GM18498 (cell line): ENCODE measurements at regions not wholly inside any gene's neighbourhood (a gene's known extent, or its start where the extent isn't known, plus 50 kb on each side); places are given as distances from the start of the nearest gene placed in this dataset.
"Not testable (repeated sequence)": the region's sequence is repeated elsewhere in the genome, so short reads cannot be mapped to it uniquely, and the experiment has no call there.

Source experiments
- ATAC-seq: cut with Tn5 transposase; IDR thresholded peaks from one replicate; pipeline ENCODE4 v1.9.1; 2021; ENCODE audit warnings: mild to moderate bottlenecking, moderate library complexity; ENCODE audit not compliant: unreplicated experiment

- no peak for ATAC-seq
Observed at GRCh38 chr3:154904328-154904727, 175.8 kb upstream of the MME start.

GRCh38 chr3:154902495-154902894, 177.6 kb upstream of the MME start:
- not testable (repeated sequence) for ATAC-seq

GRCh38 chr3:154901278-154901677, 178.8 kb upstream of the MME start:
- ATAC-seq = no peak

DNA sequence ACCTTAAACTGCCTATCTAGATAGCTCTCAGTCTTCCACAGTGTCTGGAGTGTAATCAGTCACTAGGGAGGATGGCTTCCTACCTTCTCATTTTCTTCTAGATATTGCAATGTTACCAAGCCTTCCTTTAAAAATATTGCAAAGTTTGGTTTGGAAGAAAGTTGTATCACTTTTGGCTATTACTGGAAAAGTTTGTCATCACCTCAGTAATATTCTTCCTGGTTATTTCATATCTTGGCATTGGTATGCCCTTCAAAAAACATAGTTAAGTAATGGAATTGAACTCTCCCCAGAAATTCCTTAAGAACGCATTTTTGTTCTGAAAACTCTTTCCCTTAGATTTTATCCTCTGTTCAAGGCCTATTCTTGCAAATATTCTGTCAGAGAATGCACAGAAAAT, 179.3 kb upstream of the MME start:
- no peak for ATAC-seq

DNA sequence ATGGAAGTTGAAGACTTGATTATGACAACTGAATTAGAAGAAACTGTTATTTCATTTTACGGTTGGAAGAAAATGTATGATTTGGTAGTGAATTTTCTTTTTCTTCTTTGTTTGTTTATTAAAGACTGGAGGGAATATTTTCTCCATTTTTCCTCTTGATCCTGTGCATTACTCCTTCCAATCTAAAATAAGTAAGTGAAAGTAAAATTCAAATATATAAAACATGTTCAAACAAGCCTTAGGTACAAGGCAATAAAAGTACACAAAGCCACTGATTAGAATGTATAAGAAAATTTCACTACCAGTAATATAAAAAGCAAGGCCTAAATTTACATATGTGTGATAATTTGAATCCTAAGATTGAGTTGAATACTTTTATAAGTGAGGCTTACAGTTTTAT, 181.2 kb upstream of the MME start:
- no peak for ATAC-seq

- ATAC-seq = no peak
Observed at GRCh38 chr3:154898443-154898842, 181.7 kb upstream of the MME start.

- no peak for ATAC-seq
Observed at GRCh38 chr3:154893813-154894212, 186.3 kb upstream of the MME start.

- no peak for ATAC-seq
Observed at GRCh38 chr3:154889227-154889634, 190.9 kb upstream of the MME start.

- ATAC-seq = no peak
Observed at GRCh38 chr3:154887869-154888268, 192.2 kb upstream of the MME start.

- no peak for ATAC-seq
Observed at GRCh38 chr3:154886437-154886836, 193.7 kb upstream of the MME start.

- ATAC-seq = no peak
Observed at GRCh38 chr3:154885418-154885817, 194.7 kb upstream of the MME start.

DNA sequence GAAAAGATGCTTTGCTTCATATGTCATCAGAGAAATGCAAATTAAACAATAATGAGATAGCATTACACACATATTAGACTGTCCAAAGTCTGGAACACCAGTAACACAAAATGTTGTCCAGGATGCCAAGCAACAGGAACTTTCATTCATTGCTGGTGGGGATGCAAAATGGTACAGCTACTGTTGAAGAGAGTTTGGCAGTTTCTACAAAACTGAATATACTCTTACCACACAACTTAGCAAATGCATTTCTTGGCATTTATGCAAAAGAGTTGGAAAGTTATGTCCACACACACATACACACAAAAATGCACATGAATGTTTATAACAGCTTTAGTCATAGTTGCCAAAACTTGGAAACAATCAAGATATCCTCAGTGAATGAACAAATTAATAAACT, 195.2 kb upstream of the MME start:
- no peak for ATAC-seq

GRCh38 chr3:154875142-154875541, 205.0 kb upstream of the MME start:
- no peak for ATAC-seq

- no peak for ATAC-seq
Observed at GRCh38 chr3:154872696-154873095, 207.4 kb upstream of the MME start.

DNA sequence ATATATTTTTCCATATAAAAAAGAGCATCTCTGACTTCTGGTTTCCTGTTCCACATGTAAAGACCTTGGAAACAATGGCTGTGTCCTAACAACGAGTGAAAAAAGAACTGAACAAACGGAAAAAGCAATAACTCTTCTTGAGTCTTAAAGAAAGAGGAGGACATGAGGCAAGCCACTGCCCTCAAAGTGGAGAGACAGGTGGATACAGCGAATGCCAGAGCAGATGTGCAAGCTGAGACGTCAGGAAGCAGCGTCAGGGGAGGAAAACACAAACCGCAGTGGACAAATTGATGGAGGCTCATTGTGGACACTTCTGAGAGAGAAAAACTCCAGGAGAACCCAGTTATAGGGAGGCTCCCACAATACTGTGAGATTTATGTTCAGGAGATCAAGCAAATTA, 208.0 kb upstream of the MME start:
- no peak for ATAC-seq

DNA sequence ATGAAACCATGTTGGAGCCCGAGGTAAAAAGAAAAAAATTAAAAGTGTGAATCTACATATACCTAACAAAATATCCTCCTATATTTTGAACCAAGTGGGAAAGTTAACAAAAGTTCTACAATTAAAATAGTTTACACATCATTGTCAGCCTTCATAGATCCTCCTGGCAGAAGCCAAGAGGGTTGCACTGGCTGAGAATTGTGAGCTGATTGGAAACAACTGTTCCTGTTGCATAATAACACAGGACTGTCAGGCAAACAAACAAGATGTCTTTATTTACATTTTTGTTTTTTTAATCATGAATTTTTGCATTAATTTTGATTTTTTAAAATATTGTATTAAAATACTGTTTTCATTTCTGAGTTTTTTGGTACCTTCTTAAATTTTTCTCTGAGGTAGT, 215.2 kb upstream of the MME start:
- no peak for ATAC-seq

DNA sequence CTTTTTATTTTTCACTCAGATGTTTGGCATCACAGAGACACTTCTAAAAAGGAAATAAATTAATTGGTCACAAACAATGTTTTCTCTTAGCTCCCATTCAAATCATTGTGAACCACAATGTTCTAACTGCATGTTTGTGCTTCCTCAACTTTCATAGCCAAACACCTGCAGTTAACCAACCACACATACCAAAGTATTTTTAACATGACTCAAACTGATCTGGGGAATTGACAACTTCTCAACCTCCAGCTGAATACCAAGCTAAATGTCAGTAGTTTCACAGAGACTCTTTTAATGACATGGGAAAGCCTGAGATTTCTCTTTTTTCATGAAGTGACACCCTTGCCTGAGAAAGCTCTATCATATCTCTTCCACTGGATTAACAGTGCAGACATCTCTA, 217.9 kb upstream of the MME start:
- ATAC-seq = no peak

DNA sequence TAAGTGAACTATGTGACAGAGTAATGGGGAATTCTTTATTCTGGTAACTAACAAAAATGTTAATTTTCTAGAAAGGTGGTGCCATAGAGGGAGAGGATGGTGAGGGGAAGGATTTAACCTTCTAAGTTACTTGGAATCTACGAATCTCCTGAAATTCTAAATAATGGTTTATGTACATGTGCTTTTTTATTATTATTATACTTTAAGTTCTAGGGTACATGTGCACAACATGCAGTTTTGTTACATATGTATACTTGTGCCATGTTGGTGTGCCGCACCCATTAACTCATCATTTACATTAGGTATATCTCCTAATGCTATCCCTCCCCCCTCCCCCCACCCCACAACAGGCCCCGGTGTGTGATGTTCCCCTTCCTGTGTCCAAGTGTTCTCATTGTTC, 227.1 kb upstream of the MME start:
- not testable (repeated sequence) for ATAC-seq

GRCh38 chr3:154852515-154852914, 227.6 kb upstream of the MME start:
- ATAC-seq = no peak

GRCh38 chr3:154851644-154852043, 228.5 kb upstream of the MME start:
- ATAC-seq = no peak

GRCh38 chr3:154850921-154851320, 229.2 kb upstream of the MME start:
- ATAC-seq = no peak

DNA sequence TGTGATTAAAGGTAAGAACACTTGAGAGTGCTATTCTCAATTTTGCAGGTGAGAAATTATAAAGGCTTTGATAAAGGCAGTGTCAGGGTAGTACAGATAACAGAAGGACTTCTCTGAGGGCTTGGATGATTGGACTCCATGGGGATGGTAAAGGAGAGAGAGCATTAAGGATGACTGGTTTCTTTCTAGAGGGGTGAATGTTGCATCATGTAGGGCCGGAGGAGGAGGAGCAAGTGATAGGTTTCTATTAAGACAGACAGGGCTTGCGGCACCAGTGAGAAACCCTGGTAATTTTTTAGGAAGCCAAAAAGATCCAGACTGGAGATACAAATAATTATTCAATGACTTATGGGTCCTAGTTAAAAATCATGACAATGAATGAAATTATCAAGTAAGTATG, 230.7 kb upstream of the MME start:
- no peak for ATAC-seq

DNA sequence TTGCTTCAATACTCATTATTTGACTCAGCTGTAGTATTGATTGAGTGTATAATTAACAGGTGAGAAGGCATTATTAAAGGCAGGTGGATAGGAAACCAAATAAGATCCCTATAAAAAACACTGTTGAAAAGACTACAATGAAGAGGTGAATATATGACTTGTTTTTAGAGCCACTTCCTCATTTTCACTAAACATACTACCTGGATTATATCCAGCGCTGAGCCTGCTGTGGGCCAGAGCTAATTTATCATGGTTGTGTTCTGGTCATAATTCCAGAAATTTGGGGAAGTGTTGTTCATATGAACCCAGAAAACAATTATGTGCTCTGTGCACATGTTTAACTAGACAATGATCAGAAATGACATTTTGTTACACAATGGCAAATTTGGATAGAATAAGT, 235.3 kb upstream of the MME start:
- ATAC-seq = no peak

DNA sequence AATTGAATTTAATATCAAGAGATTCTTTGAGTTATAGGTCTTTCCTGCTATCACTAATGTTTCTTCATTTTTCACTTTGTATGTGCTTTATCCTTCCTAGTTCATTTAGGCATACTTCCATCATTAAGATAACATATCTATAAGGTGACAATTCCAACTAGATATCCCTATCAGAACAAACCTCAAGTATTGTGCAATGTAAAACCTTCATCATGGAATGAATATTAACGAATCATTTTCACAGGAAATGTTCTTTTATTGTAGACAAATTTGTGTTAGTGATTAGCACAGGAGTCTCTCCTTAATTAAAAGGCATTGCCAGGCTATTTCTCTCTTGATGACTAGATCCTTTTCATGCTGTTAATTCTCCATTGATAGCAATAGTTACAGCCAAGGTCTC, 236.5 kb upstream of the MME start:
- ATAC-seq = no peak
